HEK293T (cell line): ENCODE measurements at regions not wholly inside any gene's neighbourhood (a gene's known extent, or its start where the extent isn't known, plus 50 kb on each side); places are given as distances from the start of the nearest gene placed in this dataset.
A peak's percentile ranks its signal among the peaks of the same experiment; 100 is the strongest.

Experiments
- ARNT ChIP-seq: fragments of 450-650 bp; IDR thresholded peaks from 2 replicates; pipeline ENCODE4 v1.6.1; 2017; ENCODE audit warnings: mild to moderate bottlenecking
- BHLHE40 ChIP-seq: fragments of 450-650 bp; IDR thresholded peaks from 2 replicates; pipeline ENCODE4 v1.6.1; 2016; ENCODE audit warnings: mild to moderate bottlenecking, moderate library complexity, borderline replicate concordance
- CTBP1 ChIP-seq: fragments of 450-650 bp; IDR thresholded peaks from 2 replicates; pipeline ENCODE4 v1.6.1; 2016; ENCODE audit warnings: borderline replicate concordance
- ELF4 ChIP-seq: fragments of 450-650 bp; IDR thresholded peaks from 2 replicates; pipeline ENCODE4 v1.6.1; 2017; ENCODE audit warnings: antibody characterized with exemption
- FOXA1 ChIP-seq: fragments of 450-650 bp; IDR thresholded peaks from 2 replicates; pipeline ENCODE4 v1.6.1; 2016; ENCODE audit warnings: mild to moderate bottlenecking
- FOXK2 ChIP-seq: fragments of 450-650 bp; IDR thresholded peaks from 2 replicates; pipeline ENCODE4 v1.6.1; 2016; ENCODE audit warnings: mild to moderate bottlenecking
- FOXM1 ChIP-seq: fragments of 450-650 bp; IDR thresholded peaks from 2 replicates; pipeline ENCODE4 v1.6.1; 2017; ENCODE audit warnings: mild to moderate bottlenecking, borderline replicate concordance
- HDGF ChIP-seq: fragments of 450-650 bp; IDR thresholded peaks from 2 replicates; pipeline ENCODE4 v1.6.1; 2017; ENCODE audit warnings: antibody characterized with exemption, borderline replicate concordance
- L3MBTL2 ChIP-seq: fragments of 450-650 bp; conservative IDR thresholded peaks from 2 replicates; pipeline ENCODE4 v1.6.1; 2016; ENCODE audit warnings: mild to moderate bottlenecking
- NFRKB ChIP-seq: fragments of 450-650 bp; IDR thresholded peaks from 2 replicates; pipeline ENCODE4 v1.6.1; 2016; ENCODE audit warnings: mild to moderate bottlenecking, moderate library complexity
- SP1 ChIP-seq: fragments of 450-650 bp; IDR thresholded peaks from 2 replicates; pipeline ENCODE4 v1.6.1; 2017
- ZNF384 ChIP-seq: fragments of 450-650 bp; IDR thresholded peaks from 2 replicates; pipeline ENCODE4 v1.6.1; 2016
- TF ChIP-seq, protein P1 (sequence below): fragments of 450-650 bp; IDR thresholded peaks from 2 replicates; pipeline ENCODE4 v1.6.1; 2016

DNA sequence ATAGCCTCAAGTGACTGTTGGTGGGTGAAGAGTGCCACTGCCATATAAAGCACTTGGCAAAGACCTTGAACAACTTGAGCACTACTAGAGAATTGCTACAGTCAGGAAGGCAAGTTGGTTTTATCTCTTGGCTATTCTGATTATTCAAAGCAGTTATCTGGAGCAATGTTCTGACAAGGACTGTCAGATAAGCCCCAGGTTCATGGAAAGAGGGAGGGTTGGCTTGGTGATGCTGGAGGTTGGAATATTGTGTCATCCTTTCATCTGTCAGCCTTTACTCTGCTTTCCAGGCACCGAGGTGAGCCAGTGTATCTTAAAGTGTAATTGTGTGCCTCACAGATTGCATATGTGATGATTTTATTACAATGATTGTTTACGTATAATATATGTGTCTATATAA lies 548.4 kb upstream of the ZNF608 start:
- TF ChIP-seq, protein P1, sequence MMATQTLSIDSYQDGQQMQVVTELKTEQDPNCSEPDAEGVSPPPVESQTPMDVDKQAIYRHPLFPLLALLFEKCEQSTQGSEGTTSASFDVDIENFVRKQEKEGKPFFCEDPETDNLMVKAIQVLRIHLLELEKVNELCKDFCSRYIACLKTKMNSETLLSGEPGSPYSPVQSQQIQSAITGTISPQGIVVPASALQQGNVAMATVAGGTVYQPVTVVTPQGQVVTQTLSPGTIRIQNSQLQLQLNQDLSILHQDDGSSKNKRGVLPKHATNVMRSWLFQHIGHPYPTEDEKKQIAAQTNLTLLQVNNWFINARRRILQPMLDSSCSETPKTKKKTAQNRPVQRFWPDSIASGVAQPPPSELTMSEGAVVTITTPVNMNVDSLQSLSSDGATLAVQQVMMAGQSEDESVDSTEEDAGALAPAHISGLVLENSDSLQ = 0 out of 2 replicates have a peak, but pooled peaks have one; percentile 33
- TF ChIP-seq FOXK2 = no peak
- TF ChIP-seq BHLHE40 = no peak
- no peak for TF ChIP-seq ELF4
- TF ChIP-seq FOXM1 = no peak
- TF ChIP-seq NFRKB = no peak
- no peak for TF ChIP-seq ARNT
- TF ChIP-seq CTBP1 = no peak
- TF ChIP-seq HDGF = no peak
- TF ChIP-seq FOXA1 = no peak
- TF ChIP-seq L3MBTL2 = no peak
- no peak for TF ChIP-seq ZNF384
- no peak for TF ChIP-seq SP1
